Dendritic cell treated with granulocyte-macrophage colony-stimulating factor and Interleukin-4, amounts not matched to agents 40 ng/mL and 50 ng/mL, for 4 days (primary cell): ENCODE measurements at regions not wholly inside any gene's neighbourhood (a gene's known extent, or its start where the extent isn't known, plus 50 kb on each side); places are given as distances from the start of the nearest gene placed in this dataset.
"Not testable (repeated sequence)": the region's sequence is repeated elsewhere in the genome, so short reads cannot be mapped to it uniquely, and the experiment has no call there.

Experiments
- H3K27ac Mint-ChIP-seq: one replicate; pipeline ENCODE4 v1.8.0; 2022; ENCODE audit warnings: mild to moderate bottlenecking, mixed read lengths
- H3K27me3 Mint-ChIP-seq: one replicate; pipeline ENCODE4 v1.8.0; 2022; ENCODE audit warnings: mild to moderate bottlenecking, mixed read lengths
- H3K36me3 Mint-ChIP-seq: one replicate; pipeline ENCODE4 v1.8.0; 2022; ENCODE audit warnings: low read depth, mixed read lengths
- H3K4me1 Mint-ChIP-seq: one replicate; pipeline ENCODE4 v1.8.0; 2022; ENCODE audit warnings: low read depth, mixed read lengths
- H3K4me3 Mint-ChIP-seq: one replicate; pipeline ENCODE4 v1.8.0; 2022; ENCODE audit warnings: mild to moderate bottlenecking, moderate library complexity, mixed read lengths
- H3K9me3 Mint-ChIP-seq: one replicate; pipeline ENCODE4 v1.8.0; 2022; ENCODE audit warnings: mixed read lengths
- intact Hi-C: fragments of 100-400 bp; cut with micrococcal nuclease; formaldehyde crosslinking; loops from one replicate; pipeline ENCODE4 v1.15.0; 2022

GRCh38 chr21:5013455-5014304, 5507.7 kb upstream of the TPTE start:
- H3K4me1 Mint-ChIP-seq, intact Hi-C loops, H3K27ac Mint-ChIP-seq: not testable (repeated sequence)

GRCh38 chr21:5015187-5015586, 5506.2 kb upstream of the TPTE start:
- H3K27ac Mint-ChIP-seq, H3K36me3 Mint-ChIP-seq, intact Hi-C loops, H3K9me3 Mint-ChIP-seq, H3K4me3 Mint-ChIP-seq, H3K4me1 Mint-ChIP-seq, H3K27me3 Mint-ChIP-seq: not testable (repeated sequence)

More at GRCh38 chr21:5013455-5014304, 5507.7 kb upstream of the TPTE start:
- H3K4me3 Mint-ChIP-seq, H3K27me3 Mint-ChIP-seq, H3K36me3 Mint-ChIP-seq, H3K9me3 Mint-ChIP-seq: not testable (repeated sequence)

- H3K9me3 Mint-ChIP-seq, H3K36me3 Mint-ChIP-seq, H3K4me3 Mint-ChIP-seq, H3K27me3 Mint-ChIP-seq, H3K27ac Mint-ChIP-seq, intact Hi-C loops, H3K4me1 Mint-ChIP-seq: not testable (repeated sequence)
Measured at GRCh38 chr21:5019120-5019519, 5502.3 kb upstream of the TPTE start.

- H3K4me3 Mint-ChIP-seq, intact Hi-C loops, H3K27ac Mint-ChIP-seq, H3K36me3 Mint-ChIP-seq, H3K27me3 Mint-ChIP-seq, H3K9me3 Mint-ChIP-seq, H3K4me1 Mint-ChIP-seq: not testable (repeated sequence)
Measured at GRCh38 chr21:5021815-5022214, 5499.6 kb upstream of the TPTE start.

GRCh38 chr21:5022254-5022653, 5499.1 kb upstream of the TPTE start:
- H3K27me3 Mint-ChIP-seq, H3K4me1 Mint-ChIP-seq, H3K9me3 Mint-ChIP-seq, intact Hi-C loops, H3K4me3 Mint-ChIP-seq, H3K36me3 Mint-ChIP-seq, H3K27ac Mint-ChIP-seq: not testable (repeated sequence)

GRCh38 chr21:5022748-5023147, 5498.6 kb upstream of the TPTE start:
- H3K9me3 Mint-ChIP-seq, H3K4me1 Mint-ChIP-seq, H3K27ac Mint-ChIP-seq, H3K27me3 Mint-ChIP-seq, H3K36me3 Mint-ChIP-seq, H3K4me3 Mint-ChIP-seq, intact Hi-C loops: not testable (repeated sequence)

- H3K4me3 Mint-ChIP-seq, H3K27me3 Mint-ChIP-seq, H3K27ac Mint-ChIP-seq, H3K9me3 Mint-ChIP-seq, H3K36me3 Mint-ChIP-seq, H3K4me1 Mint-ChIP-seq, intact Hi-C loops: not testable (repeated sequence)
Measured at GRCh38 chr21:5035147-5035546, 5486.2 kb upstream of the TPTE start.

- H3K4me1 Mint-ChIP-seq, H3K27me3 Mint-ChIP-seq, H3K36me3 Mint-ChIP-seq, H3K27ac Mint-ChIP-seq, H3K9me3 Mint-ChIP-seq, intact Hi-C loops, H3K4me3 Mint-ChIP-seq: not testable (repeated sequence)
Measured at GRCh38 chr21:5035587-5035986, 5485.8 kb upstream of the TPTE start.

GRCh38 chr21:5037606-5038331, 5483.6 kb upstream of the TPTE start:
- H3K27ac Mint-ChIP-seq, H3K9me3 Mint-ChIP-seq, H3K36me3 Mint-ChIP-seq, H3K4me3 Mint-ChIP-seq, H3K4me1 Mint-ChIP-seq, H3K27me3 Mint-ChIP-seq, intact Hi-C loops: not testable (repeated sequence)

GRCh38 chr21:5039926-5040325, 5481.5 kb upstream of the TPTE start:
- H3K27ac Mint-ChIP-seq, intact Hi-C loops, H3K9me3 Mint-ChIP-seq, H3K27me3 Mint-ChIP-seq, H3K36me3 Mint-ChIP-seq, H3K4me3 Mint-ChIP-seq, H3K4me1 Mint-ChIP-seq: not testable (repeated sequence)

GRCh38 chr21:5042583-5042982, 5478.8 kb upstream of the TPTE start:
- H3K36me3 Mint-ChIP-seq, H3K27ac Mint-ChIP-seq, H3K4me1 Mint-ChIP-seq, H3K27me3 Mint-ChIP-seq, H3K4me3 Mint-ChIP-seq, intact Hi-C loops, H3K9me3 Mint-ChIP-seq: not testable (repeated sequence)

- H3K4me1 Mint-ChIP-seq, H3K27ac Mint-ChIP-seq, H3K36me3 Mint-ChIP-seq, intact Hi-C loops, H3K4me3 Mint-ChIP-seq, H3K27me3 Mint-ChIP-seq, H3K9me3 Mint-ChIP-seq: not testable (repeated sequence)
Measured at GRCh38 chr21:5044812-5045211, 5476.6 kb upstream of the TPTE start.

- H3K4me1 Mint-ChIP-seq, intact Hi-C loops, H3K9me3 Mint-ChIP-seq, H3K36me3 Mint-ChIP-seq, H3K4me3 Mint-ChIP-seq, H3K27me3 Mint-ChIP-seq, H3K27ac Mint-ChIP-seq: not testable (repeated sequence)
Measured at GRCh38 chr21:5051303-5052018, 5469.9 kb upstream of the TPTE start.

- H3K27me3 Mint-ChIP-seq, H3K4me1 Mint-ChIP-seq, H3K4me3 Mint-ChIP-seq, intact Hi-C loops, H3K9me3 Mint-ChIP-seq, H3K36me3 Mint-ChIP-seq, H3K27ac Mint-ChIP-seq: not testable (repeated sequence)
Measured at GRCh38 chr21:5055027-5055754, 5466.2 kb upstream of the TPTE start.
